ENCODE measurements at regions not wholly inside any gene's neighbourhood (a gene's known extent, or its start where the extent isn't known, plus 50 kb on each side); places are given as distances from the start of the nearest gene placed in this dataset.

- WGBS (ENCODE audit: insufficient coverage, insufficient replicate concordance, low lambda C conversion rate, missing lambda C conversion rate) = 53% methylated on average over 7 of the region's 7 CpGs
- in situ Hi-C loops (cut with MboI) (no loop called here), intact Hi-C loops (cut with micrococcal nuclease; ENCODE audit: unreplicated experiment) (no loop called here)
- ChIA-PET SMC1A (ENCODE audit: uncharacterized antibody, unreplicated experiment) (no interaction called here), CTCF (no interaction called here), POLR2A (no interaction called here), RAD21 (ENCODE audit: unreplicated experiment) (no interaction called here)
- no peaks in the 10 kb centered on the region for H4K20me1 ChIP-seq (ENCODE audit: control insufficient read depth, insufficient read depth)
- no peaks in the 10 kb centered on the region for H3K36me3 ChIP-seq (ENCODE audit: control insufficient read depth in 2 of 2, insufficient read depth in 2 of 2, low read length in 1 of 2)
- no peak overlapping the region for H2AFZ ChIP-seq (ENCODE audit: control insufficient read depth, low read depth, low read length)
- no peaks in the 10 kb centered on the region for H3K27me3 ChIP-seq (replicated peaks in 1 of 2; ENCODE audit: control insufficient read depth in 2 of 2, insufficient read depth in 2 of 2, low read length in 1 of 2)
- no peak overlapping the region for H3K9ac ChIP-seq (ENCODE audit: control insufficient read depth, insufficient read depth, low read length)
- H3K79me2 ChIP-seq (ENCODE audit: control insufficient read depth, insufficient read depth, low read length) = no peaks in the 10 kb centered on the region
- no peak overlapping the region for H3K27ac ChIP-seq (ENCODE audit: control insufficient read depth, insufficient read depth)
- no peak for FAIRE-seq
- H3K4me3 ChIP-seq = no peak overlapping the region
- H3K4me2 ChIP-seq (ENCODE audit: control insufficient read depth, insufficient read depth) = no peak overlapping the region
- TF ChIP-seq TAF1 (IDR thresholded peaks at IDR 0.05; ENCODE audit: borderline replicate concordance, low read depth, low read length) (no peak), NFYA (IDR thresholded peaks at IDR 0.05; ENCODE audit: borderline replicate concordance, low read depth, low read length) (no peak), YBX1 (IDR thresholded peaks at IDR 0.05) (no peak), RB1 (IDR thresholded peaks at IDR 0.05; ENCODE audit: borderline replicate concordance) (no peak), ZNF384 (IDR thresholded peaks at IDR 0.05; ENCODE audit: borderline replicate concordance, low read depth, low read length) (no peak), ELK1 (IDR thresholded peaks at IDR 0.05; ENCODE audit: low read depth, low read length) (no peak), IKZF2 (IDR thresholded peaks at IDR 0.05) (no peak), HDGF (IDR thresholded peaks at IDR 0.05) (no peak), HDAC2 (IDR thresholded peaks at IDR 0.05) (no peak), SUPT20H (IDR thresholded peaks at IDR 0.05; ENCODE audit: borderline replicate concordance, control insufficient read depth, low read depth, low read length) (no peak), ZNF687 (IDR thresholded peaks at IDR 0.05) (no peak), MYB (IDR thresholded peaks at IDR 0.05; ENCODE audit: borderline replicate concordance, low read depth, low read length) (no peak), MTA2 (IDR thresholded peaks at IDR 0.05; ENCODE audit: low read depth) (no peak), EED (IDR thresholded peaks at IDR 0.05; ENCODE audit: low read depth) (no peak)
- TF ChIP-seq, protein P1, sequence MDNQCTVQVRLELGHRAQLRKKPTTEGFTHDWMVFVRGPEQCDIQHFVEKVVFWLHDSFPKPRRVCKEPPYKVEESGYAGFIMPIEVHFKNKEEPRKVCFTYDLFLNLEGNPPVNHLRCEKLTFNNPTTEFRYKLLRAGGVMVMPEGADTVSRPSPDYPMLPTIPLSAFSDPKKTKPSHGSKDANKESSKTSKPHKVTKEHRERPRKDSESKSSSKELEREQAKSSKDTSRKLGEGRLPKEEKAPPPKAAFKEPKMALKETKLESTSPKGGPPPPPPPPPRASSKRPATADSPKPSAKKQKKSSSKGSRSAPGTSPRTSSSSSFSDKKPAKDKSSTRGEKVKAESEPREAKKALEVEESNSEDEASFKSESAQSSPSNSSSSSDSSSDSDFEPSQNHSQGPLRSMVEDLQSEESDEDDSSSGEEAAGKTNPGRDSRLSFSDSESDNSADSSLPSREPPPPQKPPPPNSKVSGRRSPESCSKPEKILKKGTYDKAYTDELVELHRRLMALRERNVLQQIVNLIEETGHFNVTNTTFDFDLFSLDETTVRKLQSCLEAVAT (IDR thresholded peaks at IDR 0.05) = no peak
- H3K4me1 ChIP-seq (ENCODE audit: control insufficient read depth, insufficient read depth, low read length) = no peaks in the 10 kb centered on the region
- no TSS peak for BruUV-seq (replicated peaks)
- no peak for DNase-seq (ENCODE audit: low read depth, low spot score)
- ATAC-seq = no peak
- H3K9me3 ChIP-seq (replicated peaks; ENCODE audit: control insufficient read depth, insufficient read depth, low read length) = no peaks in the 10 kb centered on the region
Measured at GRCh38 chr17:11176549-11176948, 64.5 kb upstream of the SHISA6 start.
